Muscle layer of duodenum (tissue), 2 donors: ENCODE measurements at regions not wholly inside any gene's neighbourhood (a gene's known extent, or its start where the extent isn't known, plus 50 kb on each side); places are given as distances from the start of the nearest gene placed in this dataset.
"Not testable (repeated sequence)": the region's sequence is repeated elsewhere in the genome, so short reads cannot be mapped to it uniquely, and the experiment has no call there.

ENCODE experiments used
- H3K27ac ChIP-seq: one replicate; pipeline ENCODE4 v1.7.0; 2013; ENCODE audit warnings: mild to moderate bottlenecking, low read length
- H3K27me3 ChIP-seq: one replicate; pipeline ENCODE4 v1.7.0; 2013; ENCODE audit warnings: low read depth, mild to moderate bottlenecking, control low read depth, low read length
- H3K36me3 ChIP-seq, 2 donors: one replicate each; pipeline ENCODE4 v1.7.0; 2013; ENCODE audit warnings: low read length in 2 of 2, control low read depth in 1 of 2, mild to moderate bottlenecking in 1 of 2; ENCODE audit not compliant: insufficient read depth in 2 of 2, control insufficient read depth in 1 of 2
- H3K4me1 ChIP-seq, 2 donors: one replicate each; pipeline ENCODE4 v1.7.0; 2013; ENCODE audit warnings: low read length in 2 of 2, mild to moderate bottlenecking in 2 of 2, control low read depth in 1 of 2, moderate library complexity in 1 of 2; ENCODE audit not compliant: insufficient read depth in 2 of 2, control insufficient read depth in 1 of 2
- H3K4me3 ChIP-seq, 2 donors: one replicate each; pipeline ENCODE4 v1.7.0; 2013; ENCODE audit warnings: low read length in 2 of 2, low read depth in 1 of 2, mild to moderate bottlenecking in 1 of 2
- H3K9me3 ChIP-seq, 2 donors: one replicate each; pipeline ENCODE4 v1.7.0; 2013; ENCODE audit warnings: low read length in 2 of 2, control low read depth in 1 of 2, mild to moderate bottlenecking in 1 of 2; ENCODE audit not compliant: control insufficient read depth in 1 of 2
- donor health status: healthy.

- no peak overlapping the region for H3K4me3 ChIP-seq
- no peaks in the 10 kb centered on the region for H3K9me3 ChIP-seq
- no peaks in the 10 kb centered on the region for H3K36me3 ChIP-seq
- no peak overlapping the region for H3K27ac ChIP-seq
- H3K4me1 ChIP-seq: no peaks in the 10 kb centered on the region
- no peaks in the 10 kb centered on the region for H3K27me3 ChIP-seq
These were observed 230.8 kb downstream of the CGGBP1 start for GRCh38 chr3:87828046-87828445.

- Histone ChIP-seq H3K27me3 (no peaks in the 10 kb centered on the region), H3K27ac (no peak overlapping the region), H3K36me3 (no peaks in the 10 kb centered on the region), H3K4me1 (no peaks in the 10 kb centered on the region), H3K4me3 (no peak overlapping the region), H3K9me3 (no peaks in the 10 kb centered on the region)
These were observed 236.2 kb downstream of the CGGBP1 start for GRCh38 chr3:87822563-87822962.

GRCh38 chr3:87813503-87813902, 245.3 kb downstream of the CGGBP1 start:
- not testable (repeated sequence) for H3K27me3 ChIP-seq, H3K4me3 ChIP-seq, H3K4me1 ChIP-seq, H3K9me3 ChIP-seq, H3K27ac ChIP-seq, H3K36me3 ChIP-seq

GRCh38 chr3:87811953-87812352, 246.9 kb downstream of the CGGBP1 start:
- Histone ChIP-seq H3K4me1 (no peaks in the 10 kb centered on the region), H3K4me3 (no peak overlapping the region), H3K9me3 (peaks cover 0 to 2% of the 10 kb centered on the region in 2 donors)

GRCh38 chr3:87810452-87811016, 248.3 kb downstream of the CGGBP1 start:
- Histone ChIP-seq H3K4me1 (no peaks in the 10 kb centered on the region), H3K36me3 (no peaks in the 10 kb centered on the region), H3K9me3 (peaks cover 0 to 2% of the 10 kb centered on the region in 2 donors), H3K27me3 (no peaks in the 10 kb centered on the region), H3K27ac (no peak overlapping the region), H3K4me3 (no peak overlapping the region)

More at GRCh38 chr3:87811953-87812352, 246.9 kb downstream of the CGGBP1 start:
- Histone ChIP-seq H3K36me3 (no peaks in the 10 kb centered on the region), H3K27ac (no peak overlapping the region), H3K27me3 (no peaks in the 10 kb centered on the region)

GRCh38 chr3:87805670-87806069, 253.1 kb downstream of the CGGBP1 start:
- H3K4me3 ChIP-seq: no peak overlapping the region
- no peaks in the 10 kb centered on the region for H3K36me3 ChIP-seq
- no peaks in the 10 kb centered on the region for H3K27me3 ChIP-seq
- H3K4me1 ChIP-seq: no peaks in the 10 kb centered on the region
- H3K9me3 ChIP-seq: no peaks in the 10 kb centered on the region
- no peak overlapping the region for H3K27ac ChIP-seq

- H3K4me3 ChIP-seq: no peak overlapping the region
- H3K27ac ChIP-seq: no peak overlapping the region
- H3K4me1 ChIP-seq: no peaks in the 10 kb centered on the region
- no peaks in the 10 kb centered on the region for H3K36me3 ChIP-seq
- no peaks in the 10 kb centered on the region for H3K27me3 ChIP-seq
- H3K9me3 ChIP-seq: no peaks in the 10 kb centered on the region
These were observed 257.4 kb downstream of the CGGBP1 start for GRCh38 chr3:87801409-87801808.

GRCh38 chr3:87800516-87800915, 258.3 kb downstream of the CGGBP1 start:
- H3K9me3 ChIP-seq: no peaks in the 10 kb centered on the region
- H3K27me3 ChIP-seq: no peaks in the 10 kb centered on the region
- no peaks in the 10 kb centered on the region for H3K36me3 ChIP-seq
- no peak overlapping the region for H3K4me3 ChIP-seq
- H3K4me1 ChIP-seq: no peaks in the 10 kb centered on the region
- no peak overlapping the region for H3K27ac ChIP-seq

GRCh38 chr3:87798567-87798947, 260.2 kb downstream of the CGGBP1 start:
- Histone ChIP-seq H3K4me3 (no peak overlapping the region), H3K27ac (no peak overlapping the region), H3K27me3 (no peaks in the 10 kb centered on the region), H3K36me3 (no peaks in the 10 kb centered on the region), H3K4me1 (no peaks in the 10 kb centered on the region), H3K9me3 (no peaks in the 10 kb centered on the region)

- no peaks in the 10 kb centered on the region for H3K9me3 ChIP-seq
- no peak overlapping the region for H3K27ac ChIP-seq
- peaks cover 0 to 5% of the 10 kb centered on the region in 2 donors for H3K4me1 ChIP-seq
These were observed 260.8 kb downstream of the CGGBP1 start for GRCh38 chr3:87797872-87798566.

GRCh38 chr3:87796843-87797185, 262.0 kb downstream of the CGGBP1 start:
- Histone ChIP-seq H3K27me3 (peaks cover 3% of the 10 kb centered on the region), H3K4me3 (no peak overlapping the region), H3K9me3 (no peaks in the 10 kb centered on the region), H3K27ac (no peak overlapping the region), H3K4me1 (peaks cover 0 to 12% of the 10 kb centered on the region in 2 donors), H3K36me3 (no peaks in the 10 kb centered on the region)

More at GRCh38 chr3:87797872-87798566, 260.8 kb downstream of the CGGBP1 start:
- Histone ChIP-seq H3K4me3 (no peak overlapping the region), H3K36me3 (no peaks in the 10 kb centered on the region), H3K27me3 (no peaks in the 10 kb centered on the region)
